HG03066 (cell line): ENCODE measurements at regions not wholly inside any gene's neighbourhood (a gene's known extent, or its start where the extent isn't known, plus 50 kb on each side); places are given as distances from the start of the nearest gene placed in this dataset.

Experiments
- ATAC-seq: cut with Tn5 transposase; IDR thresholded peaks from one replicate; pipeline ENCODE4 v1.9.1; 2021; ENCODE audit warnings: low read depth; ENCODE audit not compliant: unreplicated experiment

- no peak for ATAC-seq
These were observed 330.5 kb downstream of the HNRNPD start for GRCh38 chr4:82043081-82043808.

- no peak for ATAC-seq
These were observed 331.7 kb downstream of the HNRNPD start for GRCh38 chr4:82042042-82042441.

GRCh38 chr4:82038936-82039335, 334.9 kb downstream of the HNRNPD start:
- no peak for ATAC-seq

GRCh38 chr4:82036181-82036580, 337.6 kb downstream of the HNRNPD start:
- ATAC-seq = no peak

- no peak for ATAC-seq
These were observed 338.9 kb downstream of the HNRNPD start for GRCh38 chr4:82034878-82035277.

- no peak for ATAC-seq
These were observed 339.9 kb downstream of the HNRNPD start for GRCh38 chr4:82033862-82034261.

- ATAC-seq = no peak
These were observed 342.3 kb downstream of the HNRNPD start for GRCh38 chr4:82031376-82031927.

- no peak for ATAC-seq
These were observed 356.1 kb downstream of the HNRNPD start for GRCh38 chr4:82017680-82018079.

- no peak for ATAC-seq
These were observed 368.6 kb downstream of the HNRNPD start for GRCh38 chr4:82005158-82005557.

- no peak for ATAC-seq
These were observed 376.5 kb downstream of the HNRNPD start for GRCh38 chr4:81997313-81997712.

GRCh38 chr4:81990898-81991297, 382.9 kb downstream of the HNRNPD start:
- ATAC-seq = no peak

GRCh38 chr4:81990211-81990610, 383.6 kb downstream of the HNRNPD start:
- ATAC-seq = no peak

GRCh38 chr4:81989202-81989601, 384.6 kb downstream of the HNRNPD start:
- no peak for ATAC-seq

GRCh38 chr4:81988178-81988577, 385.6 kb downstream of the HNRNPD start:
- ATAC-seq = no peak

GRCh38 chr4:81984746-81985145, 389.0 kb downstream of the HNRNPD start:
- no peak for ATAC-seq

- ATAC-seq = no peak
These were observed 390.8 kb downstream of the HNRNPD start for GRCh38 chr4:81982846-81983540.

GRCh38 chr4:81981218-81981617, 392.6 kb downstream of the HNRNPD start:
- no peak for ATAC-seq

- no peak for ATAC-seq
These were observed 399.3 kb downstream of the HNRNPD start for GRCh38 chr4:81974523-81974922.

- no peak for ATAC-seq
These were observed 402.0 kb downstream of the HNRNPD start for GRCh38 chr4:81971637-81972381.

GRCh38 chr4:81971061-81971460, 402.7 kb downstream of the HNRNPD start:
- ATAC-seq = no peak

GRCh38 chr4:81970454-81970853, 403.3 kb downstream of the HNRNPD start:
- no peak for ATAC-seq
